ENCODE measurements at regions not wholly inside any gene's neighbourhood (a gene's known extent, or its start where the extent isn't known, plus 50 kb on each side); places are given as distances from the start of the nearest gene placed in this dataset.

DNA sequence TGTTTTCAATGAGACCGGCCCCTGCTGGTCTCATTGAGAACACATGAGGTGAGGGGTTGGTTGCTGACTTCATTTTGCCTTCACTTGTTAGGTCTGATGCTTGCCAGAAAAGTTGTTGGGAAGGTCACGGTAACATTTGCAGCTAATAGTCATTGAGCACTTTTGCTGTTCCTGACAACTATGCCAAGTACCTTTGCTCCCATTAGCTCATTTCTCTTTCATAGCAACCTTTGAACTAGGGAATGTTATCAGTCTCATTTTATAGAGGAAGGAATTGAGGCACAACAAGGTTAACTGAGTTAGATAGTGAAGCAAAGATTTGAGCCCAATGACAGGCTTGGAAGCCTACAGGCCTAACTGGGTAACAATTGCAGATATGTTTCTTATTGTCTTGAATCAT lies 195.4 kb upstream of the LARGE1 start:
- H3K4me3 Mint-ChIP-seq, result no peak overlapping the region
- H3K4me1 ChIP-seq (ENCODE audit: control insufficient read depth, insufficient read depth, low read length, poor library complexity, severe bottlenecking), result no peaks in the 10 kb centered on the region
- H3K27ac ChIP-seq (ENCODE audit: insufficient read depth, low read length, poor library complexity, severe bottlenecking), result no peak overlapping the region
- H3K4me1 Mint-ChIP-seq, result no peaks in the 10 kb centered on the region
- H3K27me3 ChIP-seq (ENCODE audit: control insufficient read depth, insufficient read depth, low read length), result no peaks in the 10 kb centered on the region
- H3K9me3 Mint-ChIP-seq, result peaks cover 0 to 2% (median 0%) of the 10 kb centered on the region in 7 donors
- no peaks in the 10 kb centered on the region for H3K36me3 ChIP-seq (ENCODE audit: control insufficient read depth, insufficient read depth, low read length)
- H3K4me3 ChIP-seq (ENCODE audit: low read depth, low read length), result no peak overlapping the region
- H3K27me3 Mint-ChIP-seq, result no peaks in the 10 kb centered on the region
- H3K36me3 Mint-ChIP-seq, result no peaks in the 10 kb centered on the region
- no peak for ATAC-seq (ENCODE audit: low read depth in 2 of 2)
- no peak overlapping the region for H3K27ac Mint-ChIP-seq
- no peak for DNase-seq
- no peaks in the 10 kb centered on the region for H3K9me3 ChIP-seq (ENCODE audit: control insufficient read depth in 2 of 2, low read length in 2 of 2)

DNA sequence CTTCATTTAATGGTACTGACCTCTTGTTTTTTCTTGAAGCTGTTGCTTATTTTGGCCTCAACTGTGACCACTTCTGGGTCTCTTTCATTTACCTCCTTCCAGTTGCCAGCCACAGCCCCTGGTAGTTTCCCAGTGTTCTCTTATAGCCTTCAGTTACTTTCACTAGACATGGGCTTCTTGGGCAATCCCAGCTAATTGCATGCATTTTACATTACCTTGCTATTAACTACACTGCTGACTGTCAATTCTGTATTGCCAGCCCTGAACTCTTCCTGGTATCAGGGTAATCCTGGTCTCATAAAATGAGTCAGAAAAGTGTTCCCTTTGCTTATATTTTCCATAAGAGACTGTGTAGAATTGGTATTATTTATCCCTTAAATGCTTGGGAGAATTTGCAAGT lies 195.8 kb upstream of the LARGE1 start:
- Mint-ChIP-seq H3K4me3 (no peak overlapping the region), H3K27me3 (no peaks in the 10 kb centered on the region), H3K27ac (no peak overlapping the region), H3K9me3 (peaks cover 0 to 2% (median 0%) of the 10 kb centered on the region in 7 donors), H3K4me1 (no peaks in the 10 kb centered on the region), H3K36me3 (no peaks in the 10 kb centered on the region)
- Histone ChIP-seq H3K4me3 (ENCODE audit: low read depth, low read length) (no peak overlapping the region), H3K36me3 (ENCODE audit: control insufficient read depth, insufficient read depth, low read length) (no peaks in the 10 kb centered on the region), H3K4me1 (ENCODE audit: control insufficient read depth, insufficient read depth, low read length, poor library complexity, severe bottlenecking) (no peaks in the 10 kb centered on the region), H3K9me3 (ENCODE audit: control insufficient read depth in 2 of 2, low read length in 2 of 2) (no peaks in the 10 kb centered on the region), H3K27me3 (ENCODE audit: control insufficient read depth, insufficient read depth, low read length) (no peaks in the 10 kb centered on the region), H3K27ac (ENCODE audit: insufficient read depth, low read length, poor library complexity, severe bottlenecking) (no peak overlapping the region)
- ATAC-seq (ENCODE audit: low read depth in 2 of 2) (no peak), DNase-seq (no peak)

DNA sequence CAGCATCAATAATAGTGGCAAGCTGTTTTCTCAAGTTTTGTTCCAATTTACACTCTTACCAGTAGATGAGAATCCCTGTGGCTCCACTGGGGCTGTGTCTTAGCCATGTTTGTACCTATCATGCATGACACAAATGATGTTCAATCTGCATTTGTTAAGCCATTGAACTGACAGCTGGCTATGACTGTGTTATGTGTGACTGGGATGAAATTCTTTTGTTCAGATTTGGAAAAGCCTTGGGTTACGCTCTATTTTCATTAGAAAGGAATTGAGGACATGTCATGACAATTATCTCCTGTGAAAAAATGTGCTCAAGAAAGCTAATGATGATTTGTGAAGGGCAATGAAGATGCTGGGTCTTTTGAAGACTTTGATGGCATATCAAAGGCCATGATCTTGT lies 201.8 kb upstream of the LARGE1 start:
- Mint-ChIP-seq H3K4me3 (no peak overlapping the region), H3K27ac (no peak overlapping the region), H3K4me1 (no peaks in the 10 kb centered on the region), H3K36me3 (no peaks in the 10 kb centered on the region), H3K9me3 (peaks cover 0 to 7% (median 2%) of the 10 kb centered on the region in 7 donors), H3K27me3 (peaks cover 4% of the 10 kb centered on the region)
- ATAC-seq (ENCODE audit: low read depth in 2 of 2) (no peak), DNase-seq (no peak)
- no peaks in the 10 kb centered on the region for H3K4me1 ChIP-seq (ENCODE audit: control insufficient read depth, insufficient read depth, low read length, poor library complexity, severe bottlenecking)
- no peaks in the 10 kb centered on the region for H3K27me3 ChIP-seq (ENCODE audit: control insufficient read depth, insufficient read depth, low read length)
- no peaks in the 10 kb centered on the region for H3K36me3 ChIP-seq (ENCODE audit: control insufficient read depth, insufficient read depth, low read length)
- H3K4me3 ChIP-seq (ENCODE audit: low read depth, low read length), result no peak overlapping the region
- H3K27ac ChIP-seq (ENCODE audit: insufficient read depth, low read length, poor library complexity, severe bottlenecking), result no peak overlapping the region
- H3K9me3 ChIP-seq (ENCODE audit: control insufficient read depth in 2 of 2, low read length in 2 of 2), result no peaks in the 10 kb centered on the region

DNA sequence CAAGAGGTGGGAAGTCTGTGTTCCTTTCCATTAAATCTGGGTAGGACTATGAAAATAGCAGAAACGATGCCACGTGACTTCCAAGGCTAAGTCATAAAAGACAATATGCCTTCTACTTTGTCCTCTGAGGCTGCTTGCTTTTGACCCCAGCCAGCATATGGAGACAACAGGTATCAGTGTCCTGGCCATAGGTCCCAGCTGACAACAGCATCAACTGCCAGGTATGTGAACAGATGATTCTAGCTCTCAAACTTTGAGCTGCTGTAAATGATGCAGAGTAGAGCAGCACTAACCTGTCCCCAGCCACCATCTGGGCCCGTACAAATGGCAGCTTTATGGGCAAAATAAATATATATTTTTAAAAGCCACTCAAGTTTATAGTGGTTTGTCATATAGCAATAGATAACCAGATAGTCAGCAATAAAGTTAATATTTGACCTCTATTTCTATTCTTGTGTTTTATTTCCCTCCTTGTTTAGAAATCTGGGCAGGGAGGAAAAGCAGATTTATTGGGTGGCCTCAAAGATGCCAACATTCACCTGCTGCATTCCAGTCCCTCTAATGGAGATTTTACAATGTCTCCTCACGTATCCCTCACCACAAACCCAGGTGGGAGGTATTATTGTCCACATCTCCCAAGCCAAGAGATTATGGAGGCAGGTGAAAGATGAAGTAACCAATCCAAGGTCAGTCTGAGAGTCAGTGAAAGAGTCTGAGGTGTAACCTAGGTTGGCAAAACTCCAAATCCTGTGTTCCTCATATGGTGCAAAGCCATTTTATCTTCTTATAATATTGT lies 209.6 kb upstream of the LARGE1 start:
- no peak for ATAC-seq (ENCODE audit: low read depth in 2 of 2)
- Histone ChIP-seq H3K27me3 (ENCODE audit: control insufficient read depth, insufficient read depth, low read length) (no peaks in the 10 kb centered on the region), H3K27ac (ENCODE audit: insufficient read depth, low read length, poor library complexity, severe bottlenecking) (no peak overlapping the region), H3K4me3 (ENCODE audit: low read depth, low read length) (no peak overlapping the region), H3K4me1 (ENCODE audit: control insufficient read depth, insufficient read depth, low read length, poor library complexity, severe bottlenecking) (no peaks in the 10 kb centered on the region), H3K9me3 (ENCODE audit: control insufficient read depth in 2 of 2, low read length in 2 of 2) (no peaks in the 10 kb centered on the region), H3K36me3 (ENCODE audit: control insufficient read depth, insufficient read depth, low read length) (no peaks in the 10 kb centered on the region)
- H3K4me1 Mint-ChIP-seq, result peaks cover 0 to 4% (median 0%) of the 10 kb centered on the region in 4 donors
- H3K4me3 Mint-ChIP-seq, result no peak overlapping the region
- peaks cover 0 to 5% (median 3%) of the 10 kb centered on the region in 7 donors for H3K9me3 Mint-ChIP-seq
- H3K36me3 Mint-ChIP-seq, result no peaks in the 10 kb centered on the region
- peaks cover 5% of the 10 kb centered on the region for H3K27me3 Mint-ChIP-seq
- no peak for DNase-seq
- no peak overlapping the region for H3K27ac Mint-ChIP-seq

DNA sequence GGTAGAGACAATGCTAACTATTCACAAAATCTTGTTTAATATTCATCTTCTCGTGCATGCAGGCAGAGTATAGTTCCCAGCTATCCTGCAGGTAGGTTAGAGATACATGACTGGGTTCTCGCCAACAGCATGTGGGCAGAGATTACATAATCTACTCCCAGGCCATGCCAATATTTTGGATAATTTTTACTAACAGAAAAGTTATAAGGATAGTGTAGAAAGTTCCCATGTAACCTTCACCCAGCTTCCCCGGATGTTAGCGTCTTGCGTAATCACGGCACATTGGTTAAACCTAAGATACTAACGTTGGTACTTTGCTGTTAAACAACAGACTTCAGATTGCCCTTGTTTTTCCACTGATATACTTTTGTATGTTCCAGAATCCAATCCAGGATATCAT lies 215.5 kb upstream of the LARGE1 start:
- no peaks in the 10 kb centered on the region for H3K4me1 ChIP-seq (ENCODE audit: control insufficient read depth, insufficient read depth, low read length, poor library complexity, severe bottlenecking)
- Mint-ChIP-seq H3K36me3 (no peaks in the 10 kb centered on the region), H3K27me3 (no peaks in the 10 kb centered on the region), H3K4me3 (no peak overlapping the region), H3K9me3 (peaks cover 0 to 8% (median 4%) of the 10 kb centered on the region in 7 donors), H3K4me1 (peaks cover 0 to 4% (median 0%) of the 10 kb centered on the region in 4 donors), H3K27ac (no peak overlapping the region)
- no peak overlapping the region for H3K4me3 ChIP-seq (ENCODE audit: low read depth, low read length)
- H3K9me3 ChIP-seq (ENCODE audit: control insufficient read depth in 2 of 2, low read length in 2 of 2), result no peaks in the 10 kb centered on the region
- no peak for ATAC-seq (ENCODE audit: low read depth in 2 of 2)
- H3K27me3 ChIP-seq (ENCODE audit: control insufficient read depth, insufficient read depth, low read length), result no peaks in the 10 kb centered on the region
- no peak for DNase-seq
- H3K27ac ChIP-seq (ENCODE audit: insufficient read depth, low read length, poor library complexity, severe bottlenecking), result no peak overlapping the region
- H3K36me3 ChIP-seq (ENCODE audit: control insufficient read depth, insufficient read depth, low read length), result no peaks in the 10 kb centered on the region

DNA sequence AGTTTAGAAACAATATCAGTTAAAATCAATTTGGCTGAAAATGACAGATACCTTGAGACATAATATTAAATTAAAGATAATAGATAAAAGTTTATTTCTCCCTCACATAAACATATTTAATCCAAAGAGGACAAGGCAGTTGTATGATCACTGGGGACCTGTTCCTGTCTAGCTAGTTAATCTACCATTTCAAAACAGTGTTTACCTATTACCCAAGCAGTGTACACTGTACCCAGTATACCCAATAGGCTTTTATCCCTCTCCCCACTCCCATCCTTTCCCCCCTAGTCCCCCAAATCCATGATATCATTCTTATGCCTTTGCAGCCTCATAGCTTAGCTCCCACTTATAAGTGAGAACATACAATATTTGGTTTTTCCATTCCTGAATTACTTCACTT lies 229.7 kb upstream of the LARGE1 start:
- no peak overlapping the region for H3K27ac ChIP-seq (ENCODE audit: insufficient read depth, low read length, poor library complexity, severe bottlenecking)
- no peak overlapping the region for H3K27ac Mint-ChIP-seq
- H3K36me3 Mint-ChIP-seq, result no peaks in the 10 kb centered on the region
- no peak overlapping the region for H3K4me3 Mint-ChIP-seq
- peaks cover 5 to 6% of the 10 kb centered on the region in 2 experiments for H3K9me3 ChIP-seq (ENCODE audit: control insufficient read depth in 2 of 2, low read length in 2 of 2)
- no peaks in the 10 kb centered on the region for H3K4me1 ChIP-seq (ENCODE audit: control insufficient read depth, insufficient read depth, low read length, poor library complexity, severe bottlenecking)
- no peak for DNase-seq
- no peak for ATAC-seq (ENCODE audit: low read depth in 2 of 2)
- H3K36me3 ChIP-seq (ENCODE audit: control insufficient read depth, insufficient read depth, low read length), result no peaks in the 10 kb centered on the region
- no peak overlapping the region for H3K4me3 ChIP-seq (ENCODE audit: low read depth, low read length)
- H3K27me3 Mint-ChIP-seq, result peaks cover 4% of the 10 kb centered on the region
- peaks cover 1 to 22% (median 16%) of the 10 kb centered on the region in 7 donors for H3K9me3 Mint-ChIP-seq
- no peaks in the 10 kb centered on the region for H3K27me3 ChIP-seq (ENCODE audit: control insufficient read depth, insufficient read depth, low read length)
- peaks cover 0 to 5% (median 0%) of the 10 kb centered on the region in 4 donors for H3K4me1 Mint-ChIP-seq

DNA sequence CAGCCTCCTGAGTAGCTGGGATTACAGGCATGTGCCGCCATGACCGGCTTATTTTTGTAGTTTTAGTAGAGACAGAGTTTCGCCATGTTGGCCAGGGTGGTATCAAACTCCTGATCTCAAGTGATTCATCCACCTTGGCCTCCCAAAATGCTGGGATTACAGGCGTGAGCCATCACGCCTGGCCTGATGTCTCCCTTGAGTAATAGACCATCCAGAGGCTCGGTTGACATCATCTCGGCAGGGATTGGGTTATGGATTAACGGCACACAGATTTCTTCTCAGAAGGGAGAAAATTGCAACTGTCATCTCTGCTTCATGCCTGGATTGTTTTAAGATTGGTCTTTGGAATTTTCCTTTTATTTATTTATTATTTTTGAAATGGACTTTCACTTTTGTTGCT lies 239.2 kb upstream of the LARGE1 start:
- H3K4me1 Mint-ChIP-seq, result no peaks in the 10 kb centered on the region
- no peaks in the 10 kb centered on the region for H3K9me3 ChIP-seq (ENCODE audit: control insufficient read depth in 2 of 2, low read length in 2 of 2)
- H3K27ac Mint-ChIP-seq, result no peak overlapping the region
- no peaks in the 10 kb centered on the region for H3K27me3 Mint-ChIP-seq
- ATAC-seq (ENCODE audit: low read depth in 2 of 2) (no peak), DNase-seq (no peak)
- H3K4me3 Mint-ChIP-seq, result no peak overlapping the region
- H3K9me3 Mint-ChIP-seq, result peaks cover 0 to 9% (median under 1%) of the 10 kb centered on the region in 7 donors
- H3K27ac ChIP-seq (ENCODE audit: insufficient read depth, low read length, poor library complexity, severe bottlenecking), result no peak overlapping the region
- no peak overlapping the region for H3K4me3 ChIP-seq (ENCODE audit: low read depth, low read length)
- no peaks in the 10 kb centered on the region for H3K36me3 Mint-ChIP-seq
- no peaks in the 10 kb centered on the region for H3K27me3 ChIP-seq (ENCODE audit: control insufficient read depth, insufficient read depth, low read length)
- no peaks in the 10 kb centered on the region for H3K36me3 ChIP-seq (ENCODE audit: control insufficient read depth, insufficient read depth, low read length)
- no peaks in the 10 kb centered on the region for H3K4me1 ChIP-seq (ENCODE audit: control insufficient read depth, insufficient read depth, low read length, poor library complexity, severe bottlenecking)

DNA sequence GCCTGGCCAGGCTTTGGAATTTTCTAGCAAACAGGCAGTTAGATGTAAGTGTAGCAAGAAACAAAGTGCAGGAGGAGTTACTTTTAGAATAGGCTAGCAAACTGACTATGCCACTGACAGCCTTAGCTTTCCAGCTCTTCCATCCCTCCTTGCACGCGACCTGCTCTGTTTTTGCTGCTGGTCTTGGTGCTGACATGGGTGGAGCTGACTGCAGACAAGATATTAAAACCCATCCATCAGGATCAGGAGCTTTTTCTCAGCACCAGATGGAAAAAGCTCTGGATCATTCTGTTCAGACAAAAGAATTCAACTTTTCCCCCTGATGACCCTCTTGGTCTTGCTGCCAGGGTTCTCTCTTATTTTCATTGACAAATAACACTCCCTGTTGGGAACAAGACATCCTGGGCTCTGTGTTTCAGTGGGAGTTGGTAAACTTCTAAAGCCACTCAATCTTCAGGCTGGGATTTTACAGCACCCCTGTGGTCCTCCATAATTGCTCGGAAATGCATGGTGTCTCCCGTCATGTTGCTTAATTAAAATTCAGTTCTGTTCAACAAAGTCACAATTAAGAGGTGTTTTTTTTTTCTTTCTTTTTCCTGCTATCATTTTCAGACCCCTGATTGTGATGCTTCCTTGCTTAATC lies 240.0 kb upstream of the LARGE1 start:
- H3K36me3 ChIP-seq (ENCODE audit: control insufficient read depth, insufficient read depth, low read length), result no peaks in the 10 kb centered on the region
- Mint-ChIP-seq H3K9me3 (peaks cover 0 to 6% (median 0%) of the 10 kb centered on the region in 7 donors), H3K4me1 (no peaks in the 10 kb centered on the region), H3K4me3 (no peak overlapping the region), H3K36me3 (no peaks in the 10 kb centered on the region), H3K27ac (no peak overlapping the region), H3K27me3 (no peaks in the 10 kb centered on the region)
- no peak overlapping the region for H3K27ac ChIP-seq (ENCODE audit: insufficient read depth, low read length, poor library complexity, severe bottlenecking)
- no peak for DNase-seq
- no peak for ATAC-seq (ENCODE audit: low read depth in 2 of 2)
- H3K27me3 ChIP-seq (ENCODE audit: control insufficient read depth, insufficient read depth, low read length), result no peaks in the 10 kb centered on the region
- no peak overlapping the region for H3K4me3 ChIP-seq (ENCODE audit: low read depth, low read length)
- no peaks in the 10 kb centered on the region for H3K4me1 ChIP-seq (ENCODE audit: control insufficient read depth, insufficient read depth, low read length, poor library complexity, severe bottlenecking)
- no peaks in the 10 kb centered on the region for H3K9me3 ChIP-seq (ENCODE audit: control insufficient read depth in 2 of 2, low read length in 2 of 2)

Data from CD4-positive, CD25-positive, alpha-beta regulatory T cell (primary cell).